Thyroid gland (tissue), 4 donors: ENCODE measurements at regions not wholly inside any gene's neighbourhood (a gene's known extent, or its start where the extent isn't known, plus 50 kb on each side); places are given as distances from the start of the nearest gene placed in this dataset.

Experiments used
- DNase-seq, 2 donors: peaks; one replicate each; pipeline ENCODE4 v3.0.0-alpha.2; 2019
- H3K27ac ChIP-seq, 3 donors: fragments of 200-600 bp; sonication (generic); 1 replicate in 2 of 3; 2 replicates in 1 of 3; pipeline ENCODE4 v1.5.1; 2016 to 2019; ENCODE audit warnings: mild to moderate bottlenecking in 1 of 3, moderate library complexity in 1 of 3
- H3K27me3 ChIP-seq: fragments of 200-600 bp; sonication (generic); one replicate; pipeline ENCODE4 v1.5.1; 2019
- H3K36me3 ChIP-seq, 2 donors: fragments of 200-600 bp; sonication (generic); one replicate each; pipeline ENCODE4 v1.5.1; 2016 to 2019
- H3K4me1 ChIP-seq, 2 donors: fragments of 200-600 bp; sonication (generic); one replicate each; pipeline ENCODE4 v1.5.1; 2017 to 2019
- H3K4me3 ChIP-seq, 3 donors: fragments of 200-600 bp; sonication (generic); replicated peaks in 1 of 3; 1 replicate in 2 of 3; 2 replicates in 1 of 3; pipeline ENCODE4 v1.5.1; 2016; ENCODE audit warnings: mild to moderate bottlenecking in 1 of 3
- H3K9me3 ChIP-seq: fragments of 200-600 bp; sonication (generic); one replicate; pipeline ENCODE4 v1.5.1; 2017
- POLR2A ChIP-seq, 2 donors: fragments of 450-650 bp; IDR thresholded peaks; one replicate each; pipeline ENCODE4 v1.6.1; 2017; ENCODE audit warnings: antibody characterized with exemption in 2 of 2, mild to moderate bottlenecking in 2 of 2, moderate library complexity in 1 of 2
- WGBS, 2 donors: methylation state at CpG; one replicate each; pipeline ENCODE4 v1.1.5; 2017; 5-methylcytosine and 5-hydroxymethylcytosine counted together
- intact Hi-C: fragments of 100-400 bp; cut with DNase I; formaldehyde crosslinking; loops from one replicate; pipeline ENCODE4 v1.15.1; 2023
- TF ChIP-seq, protein P1 (sequence below), 6 experiments: fragments of 200-600 bp in 3 of 6; fragments of 450-650 bp in 3 of 6; sonication (generic) in 3 of 6; IDR thresholded peaks; one replicate each; pipeline ENCODE4 v1.5.1; 2016 to 2019; ENCODE audit warnings: antibody characterized with exemption in 6 of 6, mild to moderate bottlenecking in 2 of 6, inconsistent platforms in 1 of 6, moderate library complexity in 1 of 6

DNA sequence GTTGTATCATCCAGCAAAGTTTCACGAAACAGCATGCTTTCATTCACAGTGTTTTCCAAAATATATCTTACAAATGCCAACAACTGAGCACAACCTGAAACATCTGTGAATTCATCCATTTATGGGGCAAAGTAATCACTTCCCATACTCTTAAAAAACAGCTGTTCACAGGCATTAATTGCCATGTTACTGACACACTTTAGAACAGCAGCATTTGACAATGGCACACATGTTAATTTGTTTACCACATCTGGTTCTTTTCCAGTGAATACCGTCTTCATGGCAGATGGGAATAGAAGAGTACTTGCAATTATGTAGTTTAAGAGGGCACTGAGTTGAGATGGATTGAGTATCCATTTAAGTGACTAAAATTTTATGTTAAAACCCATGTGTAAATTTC is 347.4 kb upstream of the LRP1B start:
- TF ChIP-seq, protein P1, sequence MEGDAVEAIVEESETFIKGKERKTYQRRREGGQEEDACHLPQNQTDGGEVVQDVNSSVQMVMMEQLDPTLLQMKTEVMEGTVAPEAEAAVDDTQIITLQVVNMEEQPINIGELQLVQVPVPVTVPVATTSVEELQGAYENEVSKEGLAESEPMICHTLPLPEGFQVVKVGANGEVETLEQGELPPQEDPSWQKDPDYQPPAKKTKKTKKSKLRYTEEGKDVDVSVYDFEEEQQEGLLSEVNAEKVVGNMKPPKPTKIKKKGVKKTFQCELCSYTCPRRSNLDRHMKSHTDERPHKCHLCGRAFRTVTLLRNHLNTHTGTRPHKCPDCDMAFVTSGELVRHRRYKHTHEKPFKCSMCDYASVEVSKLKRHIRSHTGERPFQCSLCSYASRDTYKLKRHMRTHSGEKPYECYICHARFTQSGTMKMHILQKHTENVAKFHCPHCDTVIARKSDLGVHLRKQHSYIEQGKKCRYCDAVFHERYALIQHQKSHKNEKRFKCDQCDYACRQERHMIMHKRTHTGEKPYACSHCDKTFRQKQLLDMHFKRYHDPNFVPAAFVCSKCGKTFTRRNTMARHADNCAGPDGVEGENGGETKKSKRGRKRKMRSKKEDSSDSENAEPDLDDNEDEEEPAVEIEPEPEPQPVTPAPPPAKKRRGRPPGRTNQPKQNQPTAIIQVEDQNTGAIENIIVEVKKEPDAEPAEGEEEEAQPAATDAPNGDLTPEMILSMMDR (IDR thresholded peaks at IDR 0.05): no peak
- TF ChIP-seq POLR2A (IDR thresholded peaks at IDR 0.05): no peak
- intact Hi-C loops: no loop called here
- H3K27ac ChIP-seq: no peak overlapping the region
- H3K27me3 ChIP-seq: no peaks in the 10 kb centered on the region
- 73% methylated on average over 2 of the region's 2 CpGs for WGBS, 2 donors
- no peak for DNase-seq
- H3K36me3 ChIP-seq: no peaks in the 10 kb centered on the region
- no peaks in the 10 kb centered on the region for H3K9me3 ChIP-seq
- no peak overlapping the region for H3K4me3 ChIP-seq
- no peaks in the 10 kb centered on the region for H3K4me1 ChIP-seq

- no peaks in the 10 kb centered on the region for H3K9me3 ChIP-seq
- no peak overlapping the region for H3K27ac ChIP-seq
- H3K4me1 ChIP-seq: no peaks in the 10 kb centered on the region
- H3K4me3 ChIP-seq: no peak overlapping the region
- intact Hi-C loops: no loop called here
- no peaks in the 10 kb centered on the region for H3K27me3 ChIP-seq
- TF ChIP-seq POLR2A (IDR thresholded peaks at IDR 0.05): no peak
- TF ChIP-seq, protein P1 (IDR thresholded peaks at IDR 0.05): no peak
- DNase-seq: no peak
- WGBS, 2 donors: 54 to 60% methylated on average over 1 of the region's 1 CpG
- no peaks in the 10 kb centered on the region for H3K36me3 ChIP-seq
Observed at GRCh38 chr2:142472382-142472781, 341.6 kb upstream of the LRP1B start.

- no peaks in the 10 kb centered on the region for H3K36me3 ChIP-seq
- no peak for DNase-seq
- WGBS, 2 donors: 81 to 86% methylated on average over 1 of the region's 1 CpG
- H3K27me3 ChIP-seq: no peaks in the 10 kb centered on the region
- no peak overlapping the region for H3K4me3 ChIP-seq
- TF ChIP-seq POLR2A (IDR thresholded peaks at IDR 0.05): no peak
- TF ChIP-seq, protein P1 (IDR thresholded peaks at IDR 0.05): no peak
- H3K27ac ChIP-seq: no peak overlapping the region
- H3K4me1 ChIP-seq: no peaks in the 10 kb centered on the region
- intact Hi-C loops: no loop called here
- H3K9me3 ChIP-seq: no peaks in the 10 kb centered on the region
Observed at GRCh38 chr2:142467321-142467720, 336.5 kb upstream of the LRP1B start.

GRCh38 chr2:142463047-142463446 is 332.2 kb upstream of the LRP1B start:
- 82 to 86% methylated on average over 3 of the region's 3 CpGs for WGBS, 2 donors
- TF ChIP-seq POLR2A (IDR thresholded peaks at IDR 0.05): no peak
- TF ChIP-seq, protein P1 (IDR thresholded peaks at IDR 0.05): no peak
- intact Hi-C loops: no loop called here

GRCh38 chr2:142462306-142462705 is 331.5 kb upstream of the LRP1B start:
- intact Hi-C loops: no loop called here
- H3K27ac ChIP-seq: no peak overlapping the region
- H3K36me3 ChIP-seq: no peaks in the 10 kb centered on the region
- TF ChIP-seq POLR2A (IDR thresholded peaks at IDR 0.05): no peak
- TF ChIP-seq, protein P1 (IDR thresholded peaks at IDR 0.05): no peak
- H3K9me3 ChIP-seq: no peaks in the 10 kb centered on the region
- H3K4me3 ChIP-seq: no peak overlapping the region
- DNase-seq: no peak
- WGBS, 2 donors: 80 to 96% methylated on average over 1 of the region's 1 CpG
- no peaks in the 10 kb centered on the region for H3K4me1 ChIP-seq
- H3K27me3 ChIP-seq: no peaks in the 10 kb centered on the region

More at GRCh38 chr2:142463047-142463446, 332.2 kb upstream of the LRP1B start:
- DNase-seq: no peak
- no peak overlapping the region for H3K4me3 ChIP-seq
- H3K27me3 ChIP-seq: no peaks in the 10 kb centered on the region
- H3K27ac ChIP-seq: no peak overlapping the region
- no peaks in the 10 kb centered on the region for H3K36me3 ChIP-seq
- no peaks in the 10 kb centered on the region for H3K9me3 ChIP-seq
- H3K4me1 ChIP-seq: no peaks in the 10 kb centered on the region
